SU-DHL-6 (cell line): ENCODE measurements at regions not wholly inside any gene's neighbourhood (a gene's known extent, or its start where the extent isn't known, plus 50 kb on each side); places are given as distances from the start of the nearest gene placed in this dataset.

ENCODE experiments used
- H2AFZ ChIP-seq: fragments of 200-600 bp; sonication (generic); 2 replicates; pipeline ENCODE4 v1.6.1; 2014; ENCODE audit warnings: low read depth, mild to moderate bottlenecking, moderate library complexity, mixed read lengths, antibody characterized with exemption, low read length; ENCODE audit not compliant: severe bottlenecking
- H3F3A ChIP-seq: fragments of 200-600 bp; shearing (Covaris generic); 2 replicates; pipeline ENCODE4 v1.6.0; 2016; ENCODE audit warnings: antibody characterized with exemption, mild to moderate bottlenecking; ENCODE audit not compliant: insufficient read depth
- H3K27ac ChIP-seq: fragments of 200-600 bp; sonication (generic); 2 replicates; pipeline ENCODE4 v1.5.1; 2016; ENCODE audit warnings: low read depth, mild to moderate bottlenecking, low read length, moderate library complexity, mixed read lengths
- H3K27me3 ChIP-seq: fragments of 200-600 bp; sonication (generic), shearing (Covaris generic); 2 replicates; pipeline ENCODE4 v1.6.0; 2014; ENCODE audit warnings: mild to moderate bottlenecking, low read length
- H3K36me3 ChIP-seq: fragments of 200-600 bp; sonication (generic); 2 replicates; pipeline ENCODE4 v1.6.1; 2014; ENCODE audit warnings: mild to moderate bottlenecking, low read length, mixed read lengths
- H3K4me2 ChIP-seq: fragments of 300-600, 200-600 bp; shearing (Covaris generic), sonication (generic); 2 replicates; pipeline ENCODE4 v1.6.0; 2014; ENCODE audit warnings: low read length, low read depth, mild to moderate bottlenecking; ENCODE audit not compliant: poor library complexity, severe bottlenecking
- H3K4me3 ChIP-seq: fragments of 200-600 bp; sonication (generic); 2 replicates; pipeline ENCODE4 v1.5.1; 2014; ENCODE audit warnings: antibody characterized with exemption, low read length, mild to moderate bottlenecking, mixed read lengths; ENCODE audit not compliant: insufficient read depth, poor library complexity, severe bottlenecking
- H3K79me2 ChIP-seq: fragments of 200-600 bp; sonication (generic); 2 replicates; pipeline ENCODE4 v1.6.1; 2014; ENCODE audit warnings: mild to moderate bottlenecking, low read length, moderate library complexity; ENCODE audit not compliant: insufficient read depth
- H3K9ac ChIP-seq: fragments of 200-600 bp; sonication (generic); 2 replicates; pipeline ENCODE4 v1.7.0; 2014; ENCODE audit warnings: mild to moderate bottlenecking, low read length
- H3K9me2 ChIP-seq: fragments of 200-600 bp; sonication (generic); replicated peaks from 2 replicates; pipeline ENCODE4 v1.6.1; 2014; ENCODE audit warnings: low read length; ENCODE audit not compliant: insufficient read depth
- H3K9me3 ChIP-seq: fragments of 200-600 bp; sonication (generic); 2 replicates; pipeline ENCODE4 v1.6.1; 2014; ENCODE audit warnings: low read length, mixed read lengths; ENCODE audit not compliant: insufficient read depth
- H4K20me1 ChIP-seq: fragments of 200-600 bp; sonication (generic); 2 replicates; pipeline ENCODE4 v1.6.1; 2014; ENCODE audit warnings: low read depth, mild to moderate bottlenecking, antibody characterized with exemption, low read length, moderate library complexity, mixed read lengths
- EZH2phosphoT487 ChIP-seq: fragments of 200-600 bp; sonication (generic), shearing (Covaris generic); conservative IDR thresholded peaks from 2 replicates; pipeline ENCODE4 v1.6.1; 2018; ENCODE audit warnings: mild to moderate bottlenecking, antibody characterized with exemption, low read length, moderate library complexity, mixed read lengths
- TF ChIP-seq, protein P1 (sequence below): fragments of 200-600 bp; sonication (generic); IDR thresholded peaks from one replicate; pipeline ENCODE4 v1.5.1; 2017; ENCODE audit warnings: antibody characterized with exemption, mild to moderate bottlenecking, low read length, moderate library complexity; ENCODE audit not compliant: insufficient read depth, poor library complexity, severe bottlenecking

DNA sequence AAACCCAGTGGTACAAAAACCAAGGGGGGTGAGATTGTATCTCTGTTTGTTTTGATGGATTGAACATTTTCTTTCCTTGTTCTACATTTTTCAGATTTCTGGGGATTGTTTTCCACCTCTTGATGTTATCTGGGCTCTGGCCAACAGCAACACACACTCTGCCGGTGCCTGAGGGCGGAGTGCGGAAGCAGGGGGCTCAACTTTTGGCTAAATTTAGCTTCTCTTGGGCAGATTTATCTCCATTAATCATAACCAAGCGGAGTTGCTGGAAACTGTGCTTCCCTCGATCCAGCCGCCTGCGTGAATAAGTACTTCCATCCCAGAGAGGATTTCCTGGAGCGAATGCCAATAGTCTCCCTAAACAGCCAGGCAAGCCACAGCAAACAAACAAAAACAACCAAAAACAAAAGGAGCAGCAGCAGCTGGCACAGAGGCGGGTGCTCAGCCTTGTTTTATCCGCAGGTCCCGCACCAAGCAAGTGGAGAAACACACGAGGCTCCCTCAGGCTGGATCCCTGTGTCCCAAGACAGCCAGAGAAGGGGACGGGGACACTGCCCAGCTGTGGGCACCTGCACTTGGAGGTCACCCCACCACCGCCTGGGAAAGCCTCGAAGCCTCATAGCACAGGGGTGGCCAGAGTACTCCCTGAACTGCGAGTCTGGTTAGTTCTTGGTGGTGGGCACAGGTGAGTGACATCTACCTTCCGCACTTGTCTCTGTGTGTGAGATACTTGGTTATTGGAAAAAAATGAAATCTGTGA lies 143.4 kb downstream of the NDUFA10 start:
- H3K27me3 ChIP-seq: no peaks in the 10 kb centered on the region
- no peak for TF ChIP-seq EZH2phosphoT487
- TF ChIP-seq, protein P1, sequence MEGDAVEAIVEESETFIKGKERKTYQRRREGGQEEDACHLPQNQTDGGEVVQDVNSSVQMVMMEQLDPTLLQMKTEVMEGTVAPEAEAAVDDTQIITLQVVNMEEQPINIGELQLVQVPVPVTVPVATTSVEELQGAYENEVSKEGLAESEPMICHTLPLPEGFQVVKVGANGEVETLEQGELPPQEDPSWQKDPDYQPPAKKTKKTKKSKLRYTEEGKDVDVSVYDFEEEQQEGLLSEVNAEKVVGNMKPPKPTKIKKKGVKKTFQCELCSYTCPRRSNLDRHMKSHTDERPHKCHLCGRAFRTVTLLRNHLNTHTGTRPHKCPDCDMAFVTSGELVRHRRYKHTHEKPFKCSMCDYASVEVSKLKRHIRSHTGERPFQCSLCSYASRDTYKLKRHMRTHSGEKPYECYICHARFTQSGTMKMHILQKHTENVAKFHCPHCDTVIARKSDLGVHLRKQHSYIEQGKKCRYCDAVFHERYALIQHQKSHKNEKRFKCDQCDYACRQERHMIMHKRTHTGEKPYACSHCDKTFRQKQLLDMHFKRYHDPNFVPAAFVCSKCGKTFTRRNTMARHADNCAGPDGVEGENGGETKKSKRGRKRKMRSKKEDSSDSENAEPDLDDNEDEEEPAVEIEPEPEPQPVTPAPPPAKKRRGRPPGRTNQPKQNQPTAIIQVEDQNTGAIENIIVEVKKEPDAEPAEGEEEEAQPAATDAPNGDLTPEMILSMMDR: no peak
- H3K9me3 ChIP-seq: peaks cover 6% of the 10 kb centered on the region; the same call in 1 of the 2 replicates
- no peaks in the 10 kb centered on the region for H3K79me2 ChIP-seq
- no peaks in the 10 kb centered on the region for H4K20me1 ChIP-seq
- H3K9me2 ChIP-seq: no peaks in the 10 kb centered on the region
- H3K27ac ChIP-seq: no peak overlapping the region
- H3K9ac ChIP-seq: no peak overlapping the region
- no peak overlapping the region for H3K4me3 ChIP-seq
- H2AFZ ChIP-seq: no peak overlapping the region
- no peak overlapping the region for H3K4me2 ChIP-seq
- no peaks in the 10 kb centered on the region for H3K36me3 ChIP-seq
- H3F3A ChIP-seq: no peaks in the 10 kb centered on the region

DNA sequence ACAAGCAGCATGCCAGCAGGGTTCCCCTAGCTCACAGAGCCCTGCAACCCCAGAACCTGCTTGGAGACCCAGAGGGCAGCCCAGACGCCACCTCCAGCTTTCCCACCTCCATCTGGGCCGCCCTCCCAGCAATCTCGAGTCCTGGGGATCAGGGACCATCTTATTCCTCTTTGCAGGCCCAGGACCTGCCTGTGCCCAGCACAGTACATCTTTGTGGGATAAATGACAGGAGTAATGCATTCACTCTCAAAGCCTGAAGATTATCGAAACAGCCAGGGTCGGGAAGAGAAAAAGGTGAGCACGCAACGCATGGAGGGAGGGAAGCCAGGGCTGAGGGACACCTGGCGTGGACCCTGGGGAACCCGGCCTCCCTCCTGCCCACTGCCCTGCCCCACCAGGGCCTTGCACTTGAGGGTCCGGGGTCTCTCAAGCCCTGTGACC lies 144.1 kb downstream of the NDUFA10 start:
- H3K27ac ChIP-seq: no peak overlapping the region
- no peak overlapping the region for H3K4me3 ChIP-seq
- no peaks in the 10 kb centered on the region for H3F3A ChIP-seq
- no peak overlapping the region for H2AFZ ChIP-seq
- no peak overlapping the region for H3K9ac ChIP-seq
- H3K4me2 ChIP-seq: no peak overlapping the region
- no peaks in the 10 kb centered on the region for H3K36me3 ChIP-seq
- no peaks in the 10 kb centered on the region for H3K9me2 ChIP-seq
- TF ChIP-seq, protein P1: no peak
- TF ChIP-seq EZH2phosphoT487: no peak
- H3K9me3 ChIP-seq: peaks cover 6% of the 10 kb centered on the region; the same call in 1 of the 2 replicates
- H3K79me2 ChIP-seq: no peaks in the 10 kb centered on the region
- no peaks in the 10 kb centered on the region for H4K20me1 ChIP-seq
- no peaks in the 10 kb centered on the region for H3K27me3 ChIP-seq

DNA sequence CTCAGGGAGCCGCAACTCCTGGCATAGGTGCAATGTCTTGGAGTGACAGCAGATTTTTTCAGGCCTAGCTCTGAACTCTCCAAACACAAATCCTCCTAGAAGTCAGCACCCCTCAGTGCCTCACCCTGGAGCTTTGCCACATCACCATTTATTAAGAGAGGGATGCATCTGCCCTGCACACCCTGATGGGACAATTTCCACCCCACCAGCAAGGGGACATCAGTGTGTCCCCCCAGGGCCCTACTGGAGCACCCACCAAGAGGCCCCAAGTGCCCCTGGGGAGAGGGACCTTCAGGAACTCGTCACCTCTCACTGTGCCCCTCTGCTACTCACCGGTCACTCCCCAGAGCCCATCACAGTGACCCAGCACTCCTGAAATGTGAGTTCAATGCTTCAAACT lies 144.7 kb downstream of the NDUFA10 start:
- Histone ChIP-seq H3K4me2 (no peak overlapping the region), H3F3A (no peaks in the 10 kb centered on the region), H3K27ac (no peak overlapping the region), H2AFZ (no peak overlapping the region), H3K79me2 (no peaks in the 10 kb centered on the region), H3K36me3 (no peaks in the 10 kb centered on the region), H4K20me1 (no peaks in the 10 kb centered on the region), H3K4me3 (no peak overlapping the region), H3K27me3 (no peaks in the 10 kb centered on the region), H3K9ac (no peak overlapping the region), H3K9me2 (no peaks in the 10 kb centered on the region), H3K9me3 (peaks cover 6% of the 10 kb centered on the region; the same call in 1 of the 2 replicates)
- TF ChIP-seq, protein P1: no peak
- no peak for TF ChIP-seq EZH2phosphoT487
